Activated naive CD8-positive, alpha-beta T cell treated with anti-CD3 and anti-CD28 coated beads, Interleukin-2, amount 50 U/mL, for 24 hours (primary cell): ENCODE measurements at regions not wholly inside any gene's neighbourhood (a gene's known extent, or its start where the extent isn't known, plus 50 kb on each side); places are given as distances from the start of the nearest gene placed in this dataset.
"Not testable (repeated sequence)": the region's sequence is repeated elsewhere in the genome, so short reads cannot be mapped to it uniquely, and the experiment has no call there.

Source experiments
- ATAC-seq: fragments of 150-1000 bp; cut with Tn5 transposase; one replicate; pipeline ENCODE4 v1.10.0; 2021
- DNase-seq: peaks from one replicate; pipeline ENCODE4 v3.0.0; 2021
- H3K27ac Mint-ChIP-seq: one replicate; pipeline ENCODE4 v1.8.0; 2021; ENCODE audit warnings: mild to moderate bottlenecking, mixed read lengths
- H3K27me3 Mint-ChIP-seq: one replicate; pipeline ENCODE4 v1.8.0; 2021; ENCODE audit warnings: mixed read lengths
- H3K36me3 Mint-ChIP-seq: one replicate; pipeline ENCODE4 v1.8.0; 2021; ENCODE audit warnings: low read depth, mixed read lengths
- H3K4me1 Mint-ChIP-seq: one replicate; pipeline ENCODE4 v1.8.0; 2021; ENCODE audit warnings: mixed read lengths
- H3K4me3 Mint-ChIP-seq: one replicate; pipeline ENCODE4 v1.8.0; 2021; ENCODE audit warnings: mild to moderate bottlenecking, moderate library complexity, mixed read lengths
- H3K9me3 Mint-ChIP-seq: one replicate; pipeline ENCODE4 v1.8.0; 2021; ENCODE audit warnings: mixed read lengths

GRCh38 chr16:72637306-72637705 is 410.6 kb downstream of the ZFHX3 start:
- ATAC-seq (no peak), DNase-seq (no peak)
- no peaks in the 10 kb centered on the region for H3K4me1 Mint-ChIP-seq
- H3K27ac Mint-ChIP-seq, result no peak overlapping the region
- peaks cover 8% of the 10 kb centered on the region for H3K36me3 Mint-ChIP-seq
- no peaks in the 10 kb centered on the region for H3K27me3 Mint-ChIP-seq
- peaks cover 16% of the 10 kb centered on the region for H3K9me3 Mint-ChIP-seq
- H3K4me3 Mint-ChIP-seq, result no peak overlapping the region

- H3K4me1 Mint-ChIP-seq, result no peaks in the 10 kb centered on the region
- DNase-seq (no peak), ATAC-seq (no peak)
- no peaks in the 10 kb centered on the region for H3K27me3 Mint-ChIP-seq
- H3K36me3 Mint-ChIP-seq, result peaks cover 8% of the 10 kb centered on the region
- H3K27ac Mint-ChIP-seq, result no peak overlapping the region
- H3K4me3 Mint-ChIP-seq, result no peak overlapping the region
- H3K9me3 Mint-ChIP-seq, result peaks cover 16% of the 10 kb centered on the region
These were observed 412.2 kb downstream of the ZFHX3 start for GRCh38 chr16:72635694-72636093.

- Mint-ChIP-seq H3K27me3 (no peaks in the 10 kb centered on the region), H3K9me3 (peaks cover 16% of the 10 kb centered on the region), H3K4me1 (no peaks in the 10 kb centered on the region), H3K27ac (no peak overlapping the region), H3K36me3 (peaks cover 8% of the 10 kb centered on the region), H3K4me3 (no peak overlapping the region)
- DNase-seq (no peak), ATAC-seq (no peak)
These were observed 412.8 kb downstream of the ZFHX3 start for GRCh38 chr16:72635104-72635503.

- not testable (repeated sequence) for H3K4me3 Mint-ChIP-seq, ATAC-seq, DNase-seq, H3K36me3 Mint-ChIP-seq, H3K27ac Mint-ChIP-seq, H3K4me1 Mint-ChIP-seq, H3K27me3 Mint-ChIP-seq, H3K9me3 Mint-ChIP-seq
These were observed 420.6 kb downstream of the ZFHX3 start for GRCh38 chr16:72627182-72627896.

GRCh38 chr16:72626623-72627022 is 421.3 kb downstream of the ZFHX3 start:
- Mint-ChIP-seq H3K27me3 (no peaks in the 10 kb centered on the region), H3K36me3 (peaks cover 3% of the 10 kb centered on the region), H3K9me3 (peaks cover 10% of the 10 kb centered on the region), H3K27ac (no peak overlapping the region), H3K4me3 (no peak overlapping the region), H3K4me1 (no peaks in the 10 kb centered on the region)
- ATAC-seq (no peak), DNase-seq (no peak)

DNA sequence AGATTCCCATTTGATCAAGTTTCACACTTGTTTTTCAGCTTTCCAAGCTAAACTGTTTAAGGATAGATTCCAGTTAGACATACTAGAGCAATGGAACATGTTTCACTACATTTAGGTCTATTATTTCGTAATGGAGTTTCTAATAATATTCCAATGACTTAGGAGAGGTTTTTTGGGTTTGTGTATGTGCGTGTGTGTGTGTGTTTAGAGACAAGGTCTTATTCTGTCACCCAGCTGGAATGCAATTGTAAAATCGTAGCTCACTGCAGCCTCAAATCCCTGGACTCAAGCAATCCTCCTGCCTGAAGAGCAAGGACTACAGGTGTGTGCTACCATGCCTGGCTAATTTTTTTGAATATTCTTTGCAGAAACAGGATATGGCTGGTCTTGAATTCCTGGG is 426.3 kb downstream of the ZFHX3 start:
- Mint-ChIP-seq H3K4me1 (no peaks in the 10 kb centered on the region), H3K36me3 (no peaks in the 10 kb centered on the region), H3K27me3 (no peaks in the 10 kb centered on the region), H3K27ac (no peak overlapping the region), H3K4me3 (no peak overlapping the region), H3K9me3 (peaks cover 5% of the 10 kb centered on the region)
- DNase-seq (no peak), ATAC-seq (no peak)

DNA sequence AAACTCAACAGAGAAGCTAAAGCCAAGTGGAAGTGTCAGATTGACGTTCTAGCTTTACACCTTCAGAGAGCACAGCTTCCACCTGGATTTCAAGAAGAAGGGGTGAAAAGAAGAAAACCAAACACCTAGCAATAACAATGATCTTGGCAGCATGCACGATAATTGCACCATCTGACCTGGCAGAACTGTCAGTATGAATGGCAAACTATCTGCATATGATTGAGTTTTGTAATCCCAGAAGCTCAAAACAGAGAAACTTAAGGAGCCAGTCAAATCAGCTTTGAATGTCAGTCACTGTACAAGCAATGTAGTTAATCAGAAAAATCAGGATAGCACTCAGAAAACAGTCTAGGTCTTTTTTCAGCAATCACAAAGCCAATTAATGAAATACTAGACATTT is 427.1 kb downstream of the ZFHX3 start:
- H3K27ac Mint-ChIP-seq, result no peak overlapping the region
- H3K4me3 Mint-ChIP-seq, result no peak overlapping the region
- peaks cover 2% of the 10 kb centered on the region for H3K9me3 Mint-ChIP-seq
- H3K4me1 Mint-ChIP-seq, result no peaks in the 10 kb centered on the region
- DNase-seq, result no peak
- ATAC-seq, result no peak
- no peaks in the 10 kb centered on the region for H3K36me3 Mint-ChIP-seq
- no peaks in the 10 kb centered on the region for H3K27me3 Mint-ChIP-seq

GRCh38 chr16:72620348-72620747 is 427.6 kb downstream of the ZFHX3 start:
- peaks cover 2% of the 10 kb centered on the region for H3K36me3 Mint-ChIP-seq
- no peaks in the 10 kb centered on the region for H3K27me3 Mint-ChIP-seq
- H3K9me3 Mint-ChIP-seq, result peaks cover 7% of the 10 kb centered on the region
- no peak overlapping the region for H3K27ac Mint-ChIP-seq
- ATAC-seq (no peak), DNase-seq (no peak)
- no peaks in the 10 kb centered on the region for H3K4me1 Mint-ChIP-seq
- H3K4me3 Mint-ChIP-seq, result no peak overlapping the region

DNA sequence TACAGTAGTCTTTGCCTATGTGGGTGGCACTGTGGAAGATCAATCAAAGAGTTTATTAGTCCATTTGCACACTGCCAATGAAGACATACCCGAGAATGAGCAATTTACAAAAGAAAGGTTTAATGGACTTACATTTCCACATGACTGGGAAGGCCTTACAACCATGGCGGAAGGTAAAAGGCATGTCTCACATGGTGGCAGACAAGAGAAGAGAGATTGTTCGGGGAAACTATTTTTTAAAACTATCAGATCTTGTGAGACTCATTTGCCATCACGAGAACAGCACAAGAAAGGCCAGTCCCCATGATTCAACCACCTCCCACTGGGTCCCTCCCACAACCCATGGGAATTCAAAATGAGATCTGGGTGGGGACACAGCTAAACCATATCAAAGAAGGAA is 432.1 kb downstream of the ZFHX3 start:
- no peak for ATAC-seq
- no peaks in the 10 kb centered on the region for H3K4me1 Mint-ChIP-seq
- no peak overlapping the region for H3K27ac Mint-ChIP-seq
- no peak overlapping the region for H3K4me3 Mint-ChIP-seq
- peaks cover 2% of the 10 kb centered on the region for H3K36me3 Mint-ChIP-seq
- no peak for DNase-seq
- H3K27me3 Mint-ChIP-seq, result no peaks in the 10 kb centered on the region
- peaks cover 7% of the 10 kb centered on the region for H3K9me3 Mint-ChIP-seq

GRCh38 chr16:72612718-72613117 is 435.2 kb downstream of the ZFHX3 start:
- Mint-ChIP-seq H3K27me3 (no peaks in the 10 kb centered on the region), H3K4me3 (no peak overlapping the region), H3K36me3 (peaks cover 5% of the 10 kb centered on the region), H3K9me3 (peaks cover 7% of the 10 kb centered on the region), H3K27ac (no peak overlapping the region), H3K4me1 (peaks cover 6% of the 10 kb centered on the region)
- no peak for ATAC-seq
- DNase-seq, result no peak

GRCh38 chr16:72612256-72612655 is 435.7 kb downstream of the ZFHX3 start:
- Mint-ChIP-seq H3K9me3 (peaks cover 7% of the 10 kb centered on the region), H3K4me3 (no peak overlapping the region), H3K36me3 (peaks cover 5% of the 10 kb centered on the region), H3K4me1 (peaks cover 6% of the 10 kb centered on the region), H3K27me3 (no peaks in the 10 kb centered on the region), H3K27ac (no peak overlapping the region)
- DNase-seq (no peak), ATAC-seq (no peak)

DNA sequence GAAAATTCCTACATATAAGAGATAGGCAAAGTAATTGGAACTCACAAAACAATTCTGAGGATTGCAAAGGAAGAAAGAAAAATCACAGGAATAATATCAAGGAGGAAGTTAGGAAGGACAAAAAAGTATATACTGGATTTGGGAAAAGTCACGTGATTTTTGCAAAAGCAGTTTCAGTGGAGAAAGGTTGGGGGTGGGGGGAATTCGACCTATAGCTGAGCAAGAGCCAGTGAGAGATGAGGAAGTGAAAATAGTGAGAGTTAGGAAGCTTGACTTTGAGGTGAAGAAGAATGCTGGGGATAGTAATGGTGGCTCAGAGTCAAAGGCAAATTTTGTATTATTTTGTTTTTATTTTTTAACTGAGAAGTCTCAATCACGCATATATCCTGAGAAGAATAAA is 438.0 kb upstream of the PMFBP1 start:
- DNase-seq, result no peak
- no peaks in the 10 kb centered on the region for H3K9me3 Mint-ChIP-seq
- no peak for ATAC-seq

DNA sequence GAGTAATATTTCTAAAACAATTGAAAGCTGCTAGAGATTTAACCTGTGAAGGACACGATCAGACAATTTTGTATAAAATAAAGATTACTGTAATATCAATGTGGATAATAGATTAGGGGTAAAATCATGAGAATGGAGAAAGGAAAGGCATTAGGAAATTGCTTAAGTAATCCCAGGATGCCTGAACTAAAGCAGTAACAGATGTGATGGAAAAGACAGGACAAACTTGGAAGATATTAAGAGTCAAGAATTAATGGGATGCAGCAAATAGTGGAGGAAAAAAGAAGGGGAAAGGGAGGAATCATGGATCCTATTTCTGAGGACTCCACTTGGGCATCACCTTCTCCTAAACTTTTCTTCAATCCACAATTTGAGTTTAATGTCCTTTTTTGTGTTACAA is 437.1 kb upstream of the PMFBP1 start:
- Mint-ChIP-seq H3K36me3 (peaks cover 4% of the 10 kb centered on the region), H3K4me1 (peaks cover 6% of the 10 kb centered on the region), H3K9me3 (no peaks in the 10 kb centered on the region), H3K27ac (no peak overlapping the region), H3K4me3 (no peak overlapping the region), H3K27me3 (no peaks in the 10 kb centered on the region)
- DNase-seq (no peak), ATAC-seq (no peak)

More for the DNA sequence above, 438.0 kb upstream of the PMFBP1 start:
- Mint-ChIP-seq H3K4me3 (no peak overlapping the region), H3K36me3 (peaks cover 2% of the 10 kb centered on the region), H3K4me1 (peaks cover 6% of the 10 kb centered on the region), H3K27ac (no peak overlapping the region), H3K27me3 (no peaks in the 10 kb centered on the region)

DNA sequence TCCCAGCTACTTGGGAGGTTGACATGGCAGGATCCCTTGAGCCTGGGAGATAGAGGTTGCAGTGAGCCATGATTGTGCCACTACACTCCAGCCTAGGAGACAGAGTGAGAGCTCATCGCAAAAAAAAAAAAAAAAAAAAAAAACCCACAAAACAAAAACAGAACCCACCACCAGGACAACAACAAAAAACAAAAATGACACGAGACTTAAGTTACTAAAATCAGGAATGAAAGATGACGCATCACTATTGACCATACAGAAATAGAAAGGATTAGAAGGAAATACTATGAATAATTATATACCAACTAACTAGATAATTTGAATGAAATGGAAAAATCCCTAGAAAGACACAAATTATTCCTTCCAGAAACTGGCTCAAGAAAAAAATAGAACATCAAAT is 432.4 kb upstream of the PMFBP1 start:
- ATAC-seq (no peak), DNase-seq (no peak)
- H3K4me3 Mint-ChIP-seq, result no peak overlapping the region
- H3K4me1 Mint-ChIP-seq, result no peaks in the 10 kb centered on the region
- H3K9me3 Mint-ChIP-seq, result peaks cover 9% of the 10 kb centered on the region
- H3K27ac Mint-ChIP-seq, result no peak overlapping the region
- peaks cover 10% of the 10 kb centered on the region for H3K36me3 Mint-ChIP-seq
- H3K27me3 Mint-ChIP-seq, result no peaks in the 10 kb centered on the region

DNA sequence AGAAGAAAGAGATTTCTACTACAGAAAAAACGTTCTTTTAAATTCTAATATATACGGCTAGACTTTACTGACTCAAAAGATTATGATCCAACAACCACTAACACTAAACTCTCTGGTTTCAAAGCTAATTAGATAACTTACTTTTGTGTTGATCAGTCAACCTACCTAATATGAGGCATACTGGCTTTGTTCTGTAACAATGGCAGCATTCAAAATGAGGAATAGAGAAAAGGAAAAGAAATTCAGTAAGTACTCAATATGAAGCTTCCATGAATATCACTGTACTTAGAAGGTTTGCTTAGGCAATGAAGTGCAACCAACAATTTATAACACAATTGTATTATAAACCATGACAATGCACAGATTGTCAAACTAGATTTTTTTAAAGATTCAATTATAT is 430.5 kb upstream of the PMFBP1 start:
- Mint-ChIP-seq H3K9me3 (peaks cover 9% of the 10 kb centered on the region), H3K4me3 (no peak overlapping the region), H3K27ac (no peak overlapping the region), H3K36me3 (peaks cover 7% of the 10 kb centered on the region), H3K4me1 (no peaks in the 10 kb centered on the region), H3K27me3 (no peaks in the 10 kb centered on the region)
- DNase-seq (no peak), ATAC-seq (no peak)

- Mint-ChIP-seq H3K4me3 (no peak overlapping the region), H3K4me1 (no peaks in the 10 kb centered on the region), H3K36me3 (peaks cover 6% of the 10 kb centered on the region), H3K27ac (no peak overlapping the region), H3K27me3 (no peaks in the 10 kb centered on the region), H3K9me3 (peaks cover 9% of the 10 kb centered on the region)
- no peak for ATAC-seq
- no peak for DNase-seq
These were observed 426.7 kb upstream of the PMFBP1 start for GRCh38 chr16:72598696-72599095.
